GM23338 (cell line): ENCODE measurements at regions not wholly inside any gene's neighbourhood (a gene's known extent, or its start where the extent isn't known, plus 50 kb on each side); places are given as distances from the start of the nearest gene placed in this dataset.

ENCODE experiments used
- ATAC-seq: fragments of 200-7000 bp; cut with Tn5 transposase; 3 replicates; pipeline ENCODE4 v1.9.1; 2020
- DNase-seq: peaks from one replicate; pipeline ENCODE4 v3.0.0-alpha.2; 2015; ENCODE audit warnings: low spot score
- H2AFZ ChIP-seq: fragments of 200-600 bp; sonication (generic); 2 replicates; pipeline ENCODE4 v1.8.0; 2016; ENCODE audit warnings: antibody characterized with exemption, mild to moderate bottlenecking, moderate library complexity
- H3F3A ChIP-seq: fragments of 200-600 bp; sonication (generic); replicated peaks from 2 replicates; pipeline ENCODE4 v1.8.0; 2017; ENCODE audit warnings: antibody characterized with exemption, mixed run types, low read depth
- H3K27ac ChIP-seq: fragments of 200-600 bp; sonication (generic); 2 replicates; pipeline ENCODE4 v1.6.1; 2016; ENCODE audit warnings: low read depth
- H3K27me3 ChIP-seq: fragments of 200-600 bp; sonication (generic); 2 replicates; pipeline ENCODE4 v1.8.0; 2016; ENCODE audit warnings: mild to moderate bottlenecking, mixed run types, moderate library complexity; ENCODE audit not compliant: insufficient read depth
- H3K36me3 ChIP-seq: fragments of 200-600 bp; sonication (generic); 2 replicates; pipeline ENCODE4 v1.8.0; 2016; ENCODE audit warnings: mild to moderate bottlenecking; ENCODE audit not compliant: insufficient read depth
- H3K4me1 ChIP-seq: fragments of 200-600 bp; sonication (generic); 2 replicates; pipeline ENCODE4 v1.8.0; 2016; ENCODE audit warnings: mild to moderate bottlenecking, moderate library complexity; ENCODE audit not compliant: insufficient read depth
- H3K4me2 ChIP-seq: fragments of 200-600 bp; sonication (generic); 2 replicates; pipeline ENCODE4 v1.7.1; 2017; ENCODE audit warnings: mixed run types
- H3K4me3 ChIP-seq: fragments of 200-600 bp; sonication (generic); 2 replicates; pipeline ENCODE4 v1.6.1; 2016; ENCODE audit warnings: mixed run types
- H3K79me2 ChIP-seq: fragments of 200-600 bp; sonication (generic); replicated peaks from 2 replicates; pipeline ENCODE4 v1.8.0; 2017; ENCODE audit warnings: mild to moderate bottlenecking; ENCODE audit not compliant: insufficient read depth
- H3K9me2 ChIP-seq: fragments of 200-600 bp; sonication (generic); 2 replicates; pipeline ENCODE4 v1.8.0; 2017; ENCODE audit not compliant: insufficient read depth
- H4K20me1 ChIP-seq: fragments of 200-600 bp; sonication (generic); replicated peaks from 2 replicates; pipeline ENCODE4 v1.8.0; 2017; ENCODE audit warnings: mild to moderate bottlenecking; ENCODE audit not compliant: insufficient read depth
- H3K27ac Mint-ChIP-seq: 2 replicates; pipeline ENCODE4 v1.8.0; 2020; ENCODE audit warnings: inconsistent platforms, mild to moderate bottlenecking, moderate library complexity, mixed read lengths
- H3K27me3 Mint-ChIP-seq: 3 replicates; pipeline ENCODE4 v1.8.0; 2022; ENCODE audit warnings: low read depth, mild to moderate bottlenecking, moderate library complexity, mixed read lengths, inconsistent platforms; ENCODE audit not compliant: insufficient read depth, poor library complexity
- H3K36me3 Mint-ChIP-seq: 3 replicates; pipeline ENCODE4 v1.8.0; 2021; ENCODE audit warnings: low read depth, mild to moderate bottlenecking, inconsistent platforms, moderate library complexity, mixed read lengths
- H3K4me1 Mint-ChIP-seq: 3 replicates; pipeline ENCODE4 v1.8.0; 2020; ENCODE audit warnings: mild to moderate bottlenecking, inconsistent platforms, mixed read lengths
- H3K4me3 Mint-ChIP-seq: 3 replicates; pipeline ENCODE4 v1.8.0; 2021; ENCODE audit warnings: moderate library complexity, mild to moderate bottlenecking, inconsistent platforms, mixed read lengths
- H3K9me3 Mint-ChIP-seq: 3 replicates; pipeline ENCODE4 v1.8.0; 2020; ENCODE audit warnings: moderate library complexity, mild to moderate bottlenecking, inconsistent platforms, mixed read lengths
- ETS1 ChIP-seq: IDR thresholded peaks from 2 replicates; pipeline ENCODE4 v1.6.1; 2016; ENCODE audit warnings: antibody characterized with exemption
- EZH2phosphoT487 ChIP-seq: fragments of 200-600 bp; sonication (generic); IDR thresholded peaks from one replicate; pipeline ENCODE4 v1.8.1; 2018; ENCODE audit warnings: antibody characterized with exemption; ENCODE audit not compliant: unreplicated experiment
- NANOG ChIP-seq: IDR thresholded peaks from 2 replicates; pipeline ENCODE4 v1.6.1; 2016; ENCODE audit warnings: antibody characterized with exemption, borderline replicate concordance
- REST ChIP-seq: IDR thresholded peaks from one replicate; pipeline ENCODE4 v1.6.1; 2018; ENCODE audit warnings: antibody characterized with exemption; ENCODE audit not compliant: unreplicated experiment
- STAT1 ChIP-seq: IDR thresholded peaks from one replicate; pipeline ENCODE4 v1.6.1; 2016; ENCODE audit warnings: antibody characterized with exemption; ENCODE audit not compliant: unreplicated experiment
- ZNF114 ChIP-seq: fragments of 250-450 bp; sonication (Bioruptor Pico); IDR thresholded peaks from 2 replicates; pipeline ENCODE4 v1.5.0; 2020; ENCODE audit warnings: mild to moderate bottlenecking, moderate library complexity
- TF ChIP-seq, protein P1 (sequence below): fragments of 250-450 bp; sonication (Bioruptor Pico); IDR thresholded peaks from 2 replicates; pipeline ENCODE4 v1.5.0; 2020; ENCODE audit warnings: mild to moderate bottlenecking, moderate library complexity
- TF ChIP-seq, protein P2 (sequence below), 2 experiments: fragments of 200-600 bp in 1 of 2; sonication (generic) in 1 of 2; conservative IDR thresholded peaks; 2 replicates each; pipeline versions ENCODE4 v1.5.1 to v1.6.1; 2016 to 2017; ENCODE audit warnings: antibody characterized with exemption in 2 of 2, low read depth in 2 of 2, mild to moderate bottlenecking in 2 of 2, moderate library complexity in 1 of 2

DNA sequence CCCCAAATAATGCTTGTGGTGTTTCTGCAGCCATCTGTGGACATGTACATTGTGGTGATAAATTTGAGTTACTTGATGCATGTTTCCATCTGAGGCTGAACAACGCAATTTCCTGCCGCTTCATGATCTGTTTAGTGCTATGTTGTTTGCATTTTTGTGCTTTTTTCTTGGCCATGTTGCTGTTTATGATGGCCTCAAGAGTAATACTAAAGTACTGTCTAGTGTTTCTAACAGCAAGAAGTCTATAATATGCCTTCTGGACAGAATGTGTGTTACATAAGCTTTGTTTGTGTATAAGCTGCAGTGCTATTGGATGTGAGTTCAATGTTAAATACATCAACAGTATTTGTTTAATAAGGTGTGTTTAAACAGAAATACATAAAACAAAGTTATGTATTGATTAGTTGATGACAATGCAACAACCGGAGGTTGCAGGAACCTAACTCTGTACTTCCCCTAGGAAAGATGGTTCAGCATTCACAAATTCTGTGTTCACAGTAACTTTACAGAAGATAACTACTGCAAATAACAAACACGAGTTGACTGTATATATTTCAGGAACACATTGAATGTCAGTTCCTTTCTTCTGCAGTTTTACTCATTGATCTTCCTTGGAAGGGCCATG lies 114.8 kb upstream of the USP24 start (continued):
- TF ChIP-seq, protein P1, sequence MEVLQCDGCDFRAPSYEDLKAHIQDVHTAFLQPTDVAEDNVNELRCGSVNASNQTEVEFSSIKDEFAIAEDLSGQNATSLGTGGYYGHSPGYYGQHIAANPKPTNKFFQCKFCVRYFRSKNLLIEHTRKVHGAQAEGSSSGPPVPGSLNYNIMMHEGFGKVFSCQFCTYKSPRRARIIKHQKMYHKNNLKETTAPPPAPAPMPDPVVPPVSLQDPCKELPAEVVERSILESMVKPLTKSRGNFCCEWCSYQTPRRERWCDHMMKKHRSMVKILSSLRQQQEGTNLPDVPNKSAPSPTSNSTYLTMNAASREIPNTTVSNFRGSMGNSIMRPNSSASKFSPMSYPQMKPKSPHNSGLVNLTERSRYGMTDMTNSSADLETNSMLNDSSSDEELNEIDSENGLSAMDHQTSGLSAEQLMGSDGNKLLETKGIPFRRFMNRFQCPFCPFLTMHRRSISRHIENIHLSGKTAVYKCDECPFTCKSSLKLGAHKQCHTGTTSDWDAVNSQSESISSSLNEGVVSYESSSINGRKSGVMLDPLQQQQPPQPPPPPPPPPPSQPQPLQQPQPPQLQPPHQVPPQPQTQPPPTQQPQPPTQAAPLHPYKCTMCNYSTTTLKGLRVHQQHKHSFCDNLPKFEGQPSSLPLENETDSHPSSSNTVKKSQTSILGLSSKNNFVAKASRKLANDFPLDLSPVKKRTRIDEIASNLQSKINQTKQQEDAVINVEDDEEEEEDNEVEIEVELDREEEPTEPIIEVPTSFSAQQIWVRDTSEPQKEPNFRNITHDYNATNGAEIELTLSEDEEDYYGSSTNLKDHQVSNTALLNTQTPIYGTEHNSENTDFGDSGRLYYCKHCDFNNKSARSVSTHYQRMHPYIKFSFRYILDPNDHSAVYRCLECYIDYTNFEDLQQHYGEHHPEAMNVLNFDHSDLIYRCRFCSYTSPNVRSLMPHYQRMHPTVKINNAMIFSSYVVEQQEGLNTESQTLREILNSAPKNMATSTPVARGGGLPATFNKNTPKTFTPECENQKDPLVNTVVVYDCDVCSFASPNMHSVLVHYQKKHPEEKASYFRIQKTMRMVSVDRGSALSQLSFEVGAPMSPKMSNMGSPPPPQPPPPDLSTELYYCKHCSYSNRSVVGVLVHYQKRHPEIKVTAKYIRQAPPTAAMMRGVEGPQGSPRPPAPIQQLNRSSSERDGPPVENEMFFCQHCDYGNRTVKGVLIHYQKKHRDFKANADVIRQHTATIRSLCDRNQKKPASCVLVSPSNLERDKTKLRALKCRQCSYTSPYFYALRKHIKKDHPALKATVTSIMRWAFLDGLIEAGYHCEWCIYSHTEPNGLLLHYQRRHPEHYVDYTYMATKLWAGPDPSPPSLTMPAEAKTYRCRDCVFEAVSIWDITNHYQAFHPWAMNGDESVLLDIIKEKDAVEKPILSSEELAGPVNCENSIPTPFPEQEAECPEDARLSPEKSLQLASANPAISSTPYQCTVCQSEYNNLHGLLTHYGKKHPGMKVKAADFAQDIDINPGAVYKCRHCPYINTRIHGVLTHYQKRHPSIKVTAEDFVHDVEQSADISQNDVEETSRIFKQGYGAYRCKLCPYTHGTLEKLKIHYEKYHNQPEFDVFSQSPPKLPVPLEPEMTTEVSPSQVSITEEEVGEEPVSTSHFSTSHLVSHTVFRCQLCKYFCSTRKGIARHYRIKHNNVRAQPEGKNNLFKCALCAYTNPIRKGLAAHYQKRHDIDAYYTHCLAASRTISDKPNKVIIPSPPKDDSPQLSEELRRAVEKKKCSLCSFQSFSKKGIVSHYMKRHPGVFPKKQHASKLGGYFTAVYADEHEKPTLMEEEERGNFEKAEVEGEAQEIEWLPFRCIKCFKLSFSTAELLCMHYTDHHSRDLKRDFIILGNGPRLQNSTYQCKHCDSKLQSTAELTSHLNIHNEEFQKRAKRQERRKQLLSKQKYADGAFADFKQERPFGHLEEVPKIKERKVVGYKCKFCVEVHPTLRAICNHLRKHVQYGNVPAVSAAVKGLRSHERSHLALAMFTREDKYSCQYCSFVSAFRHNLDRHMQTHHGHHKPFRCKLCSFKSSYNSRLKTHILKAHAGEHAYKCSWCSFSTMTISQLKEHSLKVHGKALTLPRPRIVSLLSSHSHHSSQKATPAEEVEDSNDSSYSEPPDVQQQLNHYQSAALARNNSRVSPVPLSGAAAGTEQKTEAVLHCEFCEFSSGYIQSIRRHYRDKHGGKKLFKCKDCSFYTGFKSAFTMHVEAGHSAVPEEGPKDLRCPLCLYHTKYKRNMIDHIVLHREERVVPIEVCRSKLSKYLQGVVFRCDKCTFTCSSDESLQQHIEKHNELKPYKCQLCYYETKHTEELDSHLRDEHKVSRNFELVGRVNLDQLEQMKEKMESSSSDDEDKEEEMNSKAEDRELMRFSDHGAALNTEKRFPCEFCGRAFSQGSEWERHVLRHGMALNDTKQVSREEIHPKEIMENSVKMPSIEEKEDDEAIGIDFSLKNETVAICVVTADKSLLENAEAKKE (CRISPR knock-in tag) = no peak

- no peak overlapping the region for H3K4me3 ChIP-seq
- H3K27ac ChIP-seq = no peak overlapping the region
- H3K4me2 ChIP-seq = no peak overlapping the region
- H3K4me1 ChIP-seq = 0 out of 2 replicates have a peak, but pooled peaks cover 5% of the 10 kb centered on the region
- ATAC-seq (peak; percentile 74), DNase-seq (peak; percentile 37)
- Mint-ChIP-seq H3K27me3 (peaks cover 8% of the 10 kb centered on the region), H3K9me3 (no peaks in the 10 kb centered on the region), H3K4me3 (no peak overlapping the region), H3K27ac (no peak overlapping the region), H3K36me3 (no peaks in the 10 kb centered on the region), H3K4me1 (peaks cover 26% of the 10 kb centered on the region)
- H2AFZ ChIP-seq = no peak overlapping the region
- H3K9me2 ChIP-seq = no peaks in the 10 kb centered on the region
- H4K20me1 ChIP-seq = no peaks in the 10 kb centered on the region
- no peaks in the 10 kb centered on the region for H3F3A ChIP-seq
- no peaks in the 10 kb centered on the region for H3K79me2 ChIP-seq
- no peaks in the 10 kb centered on the region for H3K27me3 ChIP-seq
- no peaks in the 10 kb centered on the region for H3K36me3 ChIP-seq
- no peak for TF ChIP-seq ETS1
- TF ChIP-seq, protein P2, sequence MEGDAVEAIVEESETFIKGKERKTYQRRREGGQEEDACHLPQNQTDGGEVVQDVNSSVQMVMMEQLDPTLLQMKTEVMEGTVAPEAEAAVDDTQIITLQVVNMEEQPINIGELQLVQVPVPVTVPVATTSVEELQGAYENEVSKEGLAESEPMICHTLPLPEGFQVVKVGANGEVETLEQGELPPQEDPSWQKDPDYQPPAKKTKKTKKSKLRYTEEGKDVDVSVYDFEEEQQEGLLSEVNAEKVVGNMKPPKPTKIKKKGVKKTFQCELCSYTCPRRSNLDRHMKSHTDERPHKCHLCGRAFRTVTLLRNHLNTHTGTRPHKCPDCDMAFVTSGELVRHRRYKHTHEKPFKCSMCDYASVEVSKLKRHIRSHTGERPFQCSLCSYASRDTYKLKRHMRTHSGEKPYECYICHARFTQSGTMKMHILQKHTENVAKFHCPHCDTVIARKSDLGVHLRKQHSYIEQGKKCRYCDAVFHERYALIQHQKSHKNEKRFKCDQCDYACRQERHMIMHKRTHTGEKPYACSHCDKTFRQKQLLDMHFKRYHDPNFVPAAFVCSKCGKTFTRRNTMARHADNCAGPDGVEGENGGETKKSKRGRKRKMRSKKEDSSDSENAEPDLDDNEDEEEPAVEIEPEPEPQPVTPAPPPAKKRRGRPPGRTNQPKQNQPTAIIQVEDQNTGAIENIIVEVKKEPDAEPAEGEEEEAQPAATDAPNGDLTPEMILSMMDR (conservative IDR thresholded peaks at IDR 0.05; ENCODE audit: low read depth in 2 of 2) = no peak
- TF ChIP-seq ZNF114 (CRISPR knock-in tag) = no peak
- TF ChIP-seq STAT1 = no peak
- no peak for TF ChIP-seq REST
- TF ChIP-seq EZH2phosphoT487 = no peak
- no peak for TF ChIP-seq NANOG
Measured at GRCh38 chr1:55329091-55329490, 113.9 kb upstream of the USP24 start.
